ENCODE measurements at regions not wholly inside any gene's neighbourhood (a gene's known extent, or its start where the extent isn't known, plus 50 kb on each side); places are given as distances from the start of the nearest gene placed in this dataset.

DNA sequence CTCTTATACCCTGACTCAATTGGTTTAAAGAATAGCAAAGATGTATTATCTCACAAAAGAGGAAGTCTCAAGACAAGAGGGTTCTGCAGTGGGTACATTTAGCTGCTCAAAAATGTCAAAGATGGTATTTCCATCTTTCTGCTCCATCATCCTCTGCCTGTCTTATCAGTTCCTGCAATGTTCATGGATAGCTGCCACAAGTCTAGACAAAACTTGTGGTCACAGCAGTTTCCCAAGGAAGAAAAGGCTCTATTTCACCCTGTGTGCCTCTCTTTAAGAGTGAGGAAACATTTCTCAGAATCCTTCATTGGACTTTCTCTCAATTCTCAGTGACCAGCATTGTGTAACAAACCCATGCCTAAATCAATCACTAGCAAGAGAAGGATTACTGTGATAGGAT lies 634.2 kb upstream of the AUTS2 start:
- TF ChIP-seq EZH2 (IDR thresholded peaks at IDR 0.05; ENCODE audit: insufficient read depth, low read length): no peak
- TF ChIP-seq, protein P1, sequence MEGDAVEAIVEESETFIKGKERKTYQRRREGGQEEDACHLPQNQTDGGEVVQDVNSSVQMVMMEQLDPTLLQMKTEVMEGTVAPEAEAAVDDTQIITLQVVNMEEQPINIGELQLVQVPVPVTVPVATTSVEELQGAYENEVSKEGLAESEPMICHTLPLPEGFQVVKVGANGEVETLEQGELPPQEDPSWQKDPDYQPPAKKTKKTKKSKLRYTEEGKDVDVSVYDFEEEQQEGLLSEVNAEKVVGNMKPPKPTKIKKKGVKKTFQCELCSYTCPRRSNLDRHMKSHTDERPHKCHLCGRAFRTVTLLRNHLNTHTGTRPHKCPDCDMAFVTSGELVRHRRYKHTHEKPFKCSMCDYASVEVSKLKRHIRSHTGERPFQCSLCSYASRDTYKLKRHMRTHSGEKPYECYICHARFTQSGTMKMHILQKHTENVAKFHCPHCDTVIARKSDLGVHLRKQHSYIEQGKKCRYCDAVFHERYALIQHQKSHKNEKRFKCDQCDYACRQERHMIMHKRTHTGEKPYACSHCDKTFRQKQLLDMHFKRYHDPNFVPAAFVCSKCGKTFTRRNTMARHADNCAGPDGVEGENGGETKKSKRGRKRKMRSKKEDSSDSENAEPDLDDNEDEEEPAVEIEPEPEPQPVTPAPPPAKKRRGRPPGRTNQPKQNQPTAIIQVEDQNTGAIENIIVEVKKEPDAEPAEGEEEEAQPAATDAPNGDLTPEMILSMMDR (IDR thresholded peaks at IDR 0.05; ENCODE audit: insufficient read depth, low read depth, low read length): no peak

Data from astrocyte (in vitro differentiated cells and primary cell).